ENCODE measurements at regions not wholly inside any gene's neighbourhood (a gene's known extent, or its start where the extent isn't known, plus 50 kb on each side); places are given as distances from the start of the nearest gene placed in this dataset.
"Not testable (repeated sequence)": the region's sequence is repeated elsewhere in the genome, so short reads cannot be mapped to it uniquely, and the experiment has no call there.

GRCh38 chr5:104361932-104362331, 799.3 kb upstream of the NUDT12 start:
- Histone ChIP-seq H3K27me3 (ENCODE audit: insufficient read depth, low read length) (no peaks in the 10 kb centered on the region), H3K9ac (ENCODE audit: low read depth, low read length) (no peak overlapping the region)
- WGBS, result 91% methylated on average over 5 of the region's 5 CpGs

GRCh38 chr5:104355350-104355749, 792.8 kb upstream of the NUDT12 start:
- WGBS, result 78% methylated on average over 4 of the region's 4 CpGs
- H3K27ac ChIP-seq (ENCODE audit: low read depth, low read length), result no peak overlapping the region

More at GRCh38 chr5:104361932-104362331, 799.3 kb upstream of the NUDT12 start:
- Histone ChIP-seq H3K4me3 (ENCODE audit: low read length) (no peak overlapping the region), H3K27ac (ENCODE audit: low read depth, low read length) (no peak overlapping the region), H3K9me3 (ENCODE audit: insufficient read depth, low read depth, low read length) (no peaks in the 10 kb centered on the region), H3K4me1 (ENCODE audit: insufficient read depth, low read length) (no peaks in the 10 kb centered on the region), H3K36me3 (ENCODE audit: insufficient read depth, low read length) (no peaks in the 10 kb centered on the region)

GRCh38 chr5:104353371-104353770, 790.8 kb upstream of the NUDT12 start:
- Histone ChIP-seq H3K4me1 (ENCODE audit: insufficient read depth, low read length) (peaks cover 17% of the 10 kb centered on the region), H3K27me3 (ENCODE audit: insufficient read depth, low read length) (no peaks in the 10 kb centered on the region), H3K36me3 (ENCODE audit: insufficient read depth, low read length) (no peaks in the 10 kb centered on the region), H3K9me3 (ENCODE audit: insufficient read depth, low read depth, low read length) (no peaks in the 10 kb centered on the region), H3K4me3 (ENCODE audit: low read length) (no peak overlapping the region), H3K9ac (ENCODE audit: low read depth, low read length) (no peak overlapping the region), H3K27ac (ENCODE audit: low read depth, low read length) (no peak overlapping the region)
- WGBS, result 87% methylated on average over 4 of the region's 4 CpGs

More at GRCh38 chr5:104355350-104355749, 792.8 kb upstream of the NUDT12 start:
- peaks cover 6% of the 10 kb centered on the region; the same call in 1 of the 2 replicates for H3K4me1 ChIP-seq (ENCODE audit: insufficient read depth, low read length)
- H3K27me3 ChIP-seq (ENCODE audit: insufficient read depth, low read length), result no peaks in the 10 kb centered on the region
- H3K4me3 ChIP-seq (ENCODE audit: low read length), result no peak overlapping the region
- no peak overlapping the region for H3K9ac ChIP-seq (ENCODE audit: low read depth, low read length)
- no peaks in the 10 kb centered on the region for H3K9me3 ChIP-seq (ENCODE audit: insufficient read depth, low read depth, low read length)
- no peaks in the 10 kb centered on the region for H3K36me3 ChIP-seq (ENCODE audit: insufficient read depth, low read length)

GRCh38 chr5:104352954-104353353, 790.4 kb upstream of the NUDT12 start:
- Histone ChIP-seq H3K36me3 (ENCODE audit: insufficient read depth, low read length) (no peaks in the 10 kb centered on the region), H3K27me3 (ENCODE audit: insufficient read depth, low read length) (no peaks in the 10 kb centered on the region), H3K4me3 (ENCODE audit: low read length) (no peak overlapping the region), H3K9ac (ENCODE audit: low read depth, low read length) (no peak overlapping the region), H3K27ac (ENCODE audit: low read depth, low read length) (no peak overlapping the region), H3K4me1 (ENCODE audit: insufficient read depth, low read length) (peaks cover 17% of the 10 kb centered on the region), H3K9me3 (ENCODE audit: insufficient read depth, low read depth, low read length) (no peaks in the 10 kb centered on the region)
- no CpG with 5 or more reads among the region's 1 CpG for WGBS

DNA sequence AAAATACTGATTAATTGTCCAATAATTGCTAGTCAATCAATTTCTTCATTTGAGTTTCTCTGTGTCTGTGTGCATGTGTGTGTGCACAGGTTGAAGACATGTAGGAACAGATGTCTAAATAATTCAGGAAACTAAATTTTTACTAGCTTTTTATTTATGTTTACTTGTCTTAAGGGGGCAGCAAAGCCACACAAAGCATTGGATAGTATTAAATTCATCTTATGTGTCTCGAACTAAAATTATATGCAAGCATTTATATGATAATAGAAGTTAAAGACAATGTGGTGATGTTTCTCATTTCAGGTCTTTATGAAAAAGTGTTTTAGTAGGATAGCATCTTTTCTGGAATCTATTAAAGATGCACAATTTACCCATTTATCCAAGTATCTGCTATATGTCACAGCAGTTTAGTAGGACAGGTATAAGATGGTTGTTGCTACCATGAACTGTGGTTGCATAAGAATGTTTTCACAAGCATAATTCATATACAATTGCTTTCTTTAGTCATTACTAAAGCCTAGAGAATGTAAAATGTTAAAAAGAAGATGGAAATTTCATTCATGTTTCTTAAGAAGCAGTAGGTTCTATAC, 784.6 kb upstream of the NUDT12 start:
- no CpG with 5 or more reads among the region's 1 CpG for WGBS
- Histone ChIP-seq H3K4me3 (ENCODE audit: low read length) (no peak overlapping the region), H3K9ac (ENCODE audit: low read depth, low read length) (no peak overlapping the region), H3K27me3 (ENCODE audit: insufficient read depth, low read length) (no peaks in the 10 kb centered on the region), H3K4me1 (ENCODE audit: insufficient read depth, low read length) (peaks cover 11% of the 10 kb centered on the region), H3K27ac (ENCODE audit: low read depth, low read length) (no peak overlapping the region), H3K36me3 (ENCODE audit: insufficient read depth, low read length) (no peaks in the 10 kb centered on the region), H3K9me3 (ENCODE audit: insufficient read depth, low read depth, low read length) (no peaks in the 10 kb centered on the region)

GRCh38 chr5:104345222-104346016, 782.8 kb upstream of the NUDT12 start:
- Histone ChIP-seq H3K9ac (ENCODE audit: low read depth, low read length) (no peak overlapping the region), H3K4me1 (ENCODE audit: insufficient read depth, low read length) (peaks cover 13% of the 10 kb centered on the region), H3K27ac (ENCODE audit: low read depth, low read length) (no peak overlapping the region), H3K4me3 (ENCODE audit: low read length) (no peak overlapping the region), H3K27me3 (ENCODE audit: insufficient read depth, low read length) (no peaks in the 10 kb centered on the region), H3K9me3 (ENCODE audit: insufficient read depth, low read depth, low read length) (no peaks in the 10 kb centered on the region), H3K36me3 (ENCODE audit: insufficient read depth, low read length) (no peaks in the 10 kb centered on the region)
- 87% methylated on average over 7 of the region's 7 CpGs for WGBS

GRCh38 chr5:104344809-104345208, 782.2 kb upstream of the NUDT12 start:
- peaks cover 11% of the 10 kb centered on the region for H3K4me1 ChIP-seq (ENCODE audit: insufficient read depth, low read length)
- no peak overlapping the region for H3K27ac ChIP-seq (ENCODE audit: low read depth, low read length)
- 100% methylated on average over 1 of the region's 2 CpGs for WGBS
- no peak overlapping the region for H3K9ac ChIP-seq (ENCODE audit: low read depth, low read length)
- H3K9me3 ChIP-seq (ENCODE audit: insufficient read depth, low read depth, low read length), result no peaks in the 10 kb centered on the region
- no peaks in the 10 kb centered on the region for H3K27me3 ChIP-seq (ENCODE audit: insufficient read depth, low read length)
- no peaks in the 10 kb centered on the region for H3K36me3 ChIP-seq (ENCODE audit: insufficient read depth, low read length)
- H3K4me3 ChIP-seq (ENCODE audit: low read length), result no peak overlapping the region

DNA sequence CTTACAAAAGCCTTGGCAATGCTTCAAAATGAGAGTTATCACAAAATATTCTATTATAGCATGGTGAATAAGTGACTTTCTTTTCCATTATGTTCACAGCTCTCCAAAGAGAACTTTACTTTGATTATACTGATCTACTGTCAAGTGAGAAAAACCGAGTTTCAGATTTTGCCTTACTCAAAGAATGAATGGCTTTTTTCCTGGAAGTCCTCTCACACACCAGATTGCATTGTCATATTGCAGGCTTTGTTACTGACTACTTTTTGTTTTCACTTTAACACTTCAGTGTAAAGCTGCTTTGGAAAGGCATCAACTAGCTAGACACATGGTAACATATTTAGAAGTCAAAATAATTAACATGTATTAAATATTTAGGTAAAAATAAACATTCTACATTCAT, 765.2 kb upstream of the NUDT12 start:
- Histone ChIP-seq H3K27ac (ENCODE audit: low read depth, low read length) (no peak overlapping the region), H3K9me3 (ENCODE audit: insufficient read depth, low read depth, low read length) (no peaks in the 10 kb centered on the region), H3K27me3 (ENCODE audit: insufficient read depth, low read length) (no peaks in the 10 kb centered on the region), H3K4me3 (ENCODE audit: low read length) (no peak overlapping the region), H3K9ac (ENCODE audit: low read depth, low read length) (no peak overlapping the region), H3K4me1 (ENCODE audit: insufficient read depth, low read length) (no peaks in the 10 kb centered on the region), H3K36me3 (ENCODE audit: insufficient read depth, low read length) (no peaks in the 10 kb centered on the region)
- WGBS, result 94% methylated on average over 1 of the region's 1 CpG

DNA sequence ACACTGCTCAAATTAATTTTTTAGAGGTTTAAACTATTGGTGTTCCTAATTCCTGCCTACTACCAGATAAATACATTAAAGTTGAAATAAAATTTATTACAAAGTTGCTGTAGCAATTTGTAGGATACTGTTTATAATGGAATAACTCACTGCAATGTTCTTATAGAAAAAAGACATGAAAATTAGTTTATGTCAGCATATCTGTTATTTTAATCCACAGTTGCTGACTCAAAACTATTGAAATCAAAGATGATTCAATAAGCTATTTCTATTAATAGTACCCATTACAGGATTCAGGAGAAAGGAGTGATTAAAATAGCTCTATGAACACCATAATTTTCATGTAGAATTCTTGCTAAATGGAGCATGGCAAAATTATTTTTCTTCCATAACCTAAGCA, 764.4 kb upstream of the NUDT12 start:
- no peak overlapping the region for H3K9ac ChIP-seq (ENCODE audit: low read depth, low read length)
- no peak overlapping the region for H3K4me3 ChIP-seq (ENCODE audit: low read length)
- H3K27me3 ChIP-seq (ENCODE audit: insufficient read depth, low read length), result no peaks in the 10 kb centered on the region
- no peaks in the 10 kb centered on the region for H3K9me3 ChIP-seq (ENCODE audit: insufficient read depth, low read depth, low read length)
- no peak overlapping the region for H3K27ac ChIP-seq (ENCODE audit: low read depth, low read length)
- H3K4me1 ChIP-seq (ENCODE audit: insufficient read depth, low read length), result no peaks in the 10 kb centered on the region
- no peaks in the 10 kb centered on the region for H3K36me3 ChIP-seq (ENCODE audit: insufficient read depth, low read length)

DNA sequence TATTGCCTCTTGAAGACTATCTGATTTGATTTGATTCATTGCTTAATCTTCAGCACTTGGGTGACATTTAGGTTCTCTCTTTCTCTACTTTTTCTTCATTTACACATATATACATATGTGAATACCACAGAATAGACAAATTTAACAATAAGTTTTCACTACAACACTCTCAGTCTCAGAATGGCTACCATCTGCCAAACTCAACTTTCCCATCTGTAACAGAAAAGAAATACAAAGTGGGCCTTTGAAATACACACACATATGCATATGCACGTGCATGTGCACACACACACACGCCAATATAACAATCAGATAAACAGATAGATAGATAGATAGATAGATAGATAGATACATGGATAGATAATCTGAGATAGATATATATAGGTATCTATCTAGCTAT, 762.8 kb upstream of the NUDT12 start:
- Histone ChIP-seq H3K27ac (ENCODE audit: low read depth, low read length) (no peak overlapping the region), H3K9me3 (ENCODE audit: insufficient read depth, low read depth, low read length) (no peaks in the 10 kb centered on the region), H3K36me3 (ENCODE audit: insufficient read depth, low read length) (no peaks in the 10 kb centered on the region), H3K4me1 (ENCODE audit: insufficient read depth, low read length) (no peaks in the 10 kb centered on the region), H3K4me3 (ENCODE audit: low read length) (no peak overlapping the region), H3K9ac (ENCODE audit: low read depth, low read length) (no peak overlapping the region), H3K27me3 (ENCODE audit: insufficient read depth, low read length) (no peaks in the 10 kb centered on the region)
- whole genome bisulfite sequencing, result no CpG with 5 or more reads among the region's 2 CpGs

DNA sequence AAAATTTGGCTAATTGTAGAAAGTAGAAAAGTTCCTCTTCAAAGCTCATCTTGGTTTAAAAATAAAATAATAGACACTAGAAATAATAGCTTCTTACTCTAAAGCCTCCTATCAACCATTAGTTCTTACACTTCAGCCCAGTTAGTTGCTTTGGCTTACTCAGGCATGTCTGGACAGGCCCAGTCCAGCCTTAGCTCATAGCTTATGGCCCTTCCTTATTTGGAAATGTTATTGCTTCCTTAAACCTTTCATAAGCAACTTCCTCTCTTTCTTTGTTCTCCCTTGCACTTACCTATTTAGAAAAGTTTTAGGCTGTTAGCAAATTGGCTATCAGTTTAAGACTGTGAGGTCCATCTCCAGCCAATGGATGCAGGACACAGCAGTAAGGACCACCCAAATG, 754.1 kb upstream of the NUDT12 start:
- H3K27me3 ChIP-seq (ENCODE audit: insufficient read depth, low read length); H3K9ac ChIP-seq (ENCODE audit: low read depth, low read length); H3K36me3 ChIP-seq (ENCODE audit: insufficient read depth, low read length); H3K4me3 ChIP-seq (ENCODE audit: low read length); H3K4me1 ChIP-seq (ENCODE audit: insufficient read depth, low read length); H3K27ac ChIP-seq (ENCODE audit: low read depth, low read length); H3K9me3 ChIP-seq (ENCODE audit: insufficient read depth, low read depth, low read length): not testable (repeated sequence)

Data from HUES64 (cell line).